GM18499 (cell line): ENCODE measurements at regions not wholly inside any gene's neighbourhood (a gene's known extent, or its start where the extent isn't known, plus 50 kb on each side); places are given as distances from the start of the nearest gene placed in this dataset.

Source experiments
- ATAC-seq: cut with Tn5 transposase; IDR thresholded peaks from one replicate; pipeline ENCODE4 v1.9.1; 2021; ENCODE audit warnings: moderate number of reproducible peaks; ENCODE audit not compliant: insufficient read depth, unreplicated experiment

GRCh38 chr13:105272660-105273631 is 1262.5 kb downstream of the EFNB2 start:
- ATAC-seq = no peak

DNA sequence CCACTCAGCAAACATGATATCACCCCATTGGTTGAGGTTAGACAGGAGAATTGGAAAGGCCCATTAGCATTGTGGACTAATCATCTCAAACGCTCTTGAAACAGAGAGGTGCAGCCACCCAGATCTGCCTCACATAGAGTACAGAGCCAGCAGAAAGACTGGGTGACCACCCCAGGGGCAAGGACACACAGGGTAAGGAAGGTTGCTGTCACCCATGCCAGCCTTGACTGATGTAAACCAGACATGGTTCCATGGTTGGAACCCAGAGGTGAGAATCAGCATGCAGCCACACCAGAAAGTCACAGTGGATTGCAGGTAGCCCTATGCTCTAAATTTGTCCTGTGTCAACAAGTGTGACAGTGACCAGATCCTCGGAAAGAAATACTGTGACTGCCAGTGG is 1268.8 kb downstream of the EFNB2 start:
- no peak for ATAC-seq

GRCh38 chr13:105262579-105262978 is 1272.9 kb downstream of the EFNB2 start:
- ATAC-seq = no peak

DNA sequence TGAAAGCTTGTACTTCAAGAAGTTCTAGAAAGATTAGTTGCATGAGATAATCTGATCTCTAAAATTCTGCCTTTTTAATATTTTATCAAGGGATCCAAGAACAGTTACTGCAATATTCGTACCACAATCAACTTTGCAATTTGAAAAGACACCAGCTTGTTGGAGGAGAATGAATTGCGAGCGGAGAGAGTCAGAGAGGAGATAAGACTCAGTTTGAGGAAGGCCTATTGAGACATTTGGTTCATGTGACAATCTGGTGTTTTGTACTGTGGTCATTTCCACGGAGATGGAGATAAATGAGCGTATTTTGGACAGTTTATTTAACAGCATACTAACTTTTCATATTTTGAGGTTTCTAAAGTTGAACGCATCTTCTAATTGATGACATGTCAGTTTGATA is 1276.0 kb downstream of the EFNB2 start:
- no peak for ATAC-seq

- ATAC-seq = no peak
Measured at GRCh38 chr13:105255472-105255871, 1280.0 kb downstream of the EFNB2 start.

DNA sequence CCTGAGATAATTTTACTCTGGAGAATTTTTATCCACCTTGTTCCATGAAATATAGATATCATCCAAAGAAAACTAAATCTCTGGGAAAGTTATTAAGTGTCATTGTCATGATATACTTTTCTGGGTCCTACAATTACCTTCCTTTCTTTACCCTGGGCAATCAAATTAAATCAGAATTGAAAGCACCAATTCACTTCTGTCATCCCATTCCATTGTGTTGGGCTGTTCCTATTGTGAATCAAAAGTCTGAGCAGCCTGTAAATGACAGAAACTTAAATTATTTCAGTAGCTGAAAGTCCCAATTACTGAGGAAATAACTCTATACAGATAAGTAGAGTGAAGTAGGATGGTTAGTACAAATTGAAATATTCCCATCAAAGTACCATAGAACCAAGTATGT is 1284.2 kb downstream of the EFNB2 start:
- no peak for ATAC-seq

DNA sequence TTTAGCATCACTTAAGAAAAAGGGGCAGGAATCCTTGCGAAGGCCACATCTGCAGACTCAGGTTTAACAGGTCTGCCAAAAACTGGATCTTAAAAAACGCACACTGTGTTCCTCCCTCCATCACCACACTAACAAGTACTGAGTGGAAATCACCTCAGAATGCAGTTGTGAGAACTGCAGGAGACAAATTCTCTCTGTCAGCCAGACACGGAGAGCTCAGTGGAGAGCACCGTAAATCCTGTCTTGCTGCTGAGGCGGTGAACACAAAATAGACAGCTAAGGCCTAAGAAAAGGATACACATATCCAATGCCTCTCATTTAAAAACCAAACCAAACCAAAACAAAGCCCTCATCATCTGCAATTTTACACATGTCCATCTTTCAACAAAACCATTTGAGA is 1287.6 kb downstream of the EFNB2 start:
- no peak for ATAC-seq

- ATAC-seq = no peak
Measured at GRCh38 chr13:105240371-105240770, 1295.1 kb downstream of the EFNB2 start.

DNA sequence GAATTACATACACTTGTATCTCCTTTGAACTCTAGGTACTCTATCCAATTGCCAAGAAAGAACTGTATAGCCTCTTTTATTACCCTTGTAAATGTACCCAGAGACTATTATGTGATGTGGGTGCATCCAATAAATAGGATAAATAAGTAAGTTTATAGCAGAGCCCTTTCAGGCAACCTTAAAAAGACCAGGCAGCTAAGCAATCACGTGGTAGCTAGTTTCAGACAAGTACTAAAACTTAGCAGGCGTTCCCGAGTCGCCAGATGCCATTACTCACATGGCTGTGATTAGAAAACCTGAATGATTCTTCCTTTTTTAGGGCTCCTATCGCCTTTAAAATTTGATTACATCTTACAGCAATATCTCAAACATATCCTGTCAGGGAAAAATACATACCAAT is 1303.0 kb downstream of the EFNB2 start:
- ATAC-seq = no peak

GRCh38 chr13:105232006-105232405 is 1303.5 kb downstream of the EFNB2 start:
- ATAC-seq = no peak

DNA sequence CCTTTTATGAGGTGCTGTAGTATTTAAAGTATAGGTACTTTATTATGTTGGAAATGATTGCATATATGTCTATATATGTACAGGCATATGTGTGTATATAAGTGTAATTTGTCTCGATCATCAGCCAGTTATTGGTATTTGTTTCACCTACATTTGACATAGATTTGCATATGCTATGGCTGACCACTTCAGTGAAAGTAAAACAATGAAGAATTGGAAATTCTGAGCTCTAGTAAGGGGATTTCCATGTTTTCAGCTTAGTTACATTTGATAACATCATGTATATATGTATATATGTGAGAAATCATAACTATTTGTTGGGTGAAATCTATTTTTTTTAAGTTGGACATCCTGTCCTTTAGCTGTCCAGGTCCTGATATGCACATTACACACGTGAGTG is 1303.9 kb downstream of the EFNB2 start:
- no peak for ATAC-seq

- no peak for ATAC-seq
Measured at GRCh38 chr13:105220881-105221280, 1314.6 kb downstream of the EFNB2 start.

GRCh38 chr13:105220063-105220462 is 1315.4 kb downstream of the EFNB2 start:
- ATAC-seq = no peak

DNA sequence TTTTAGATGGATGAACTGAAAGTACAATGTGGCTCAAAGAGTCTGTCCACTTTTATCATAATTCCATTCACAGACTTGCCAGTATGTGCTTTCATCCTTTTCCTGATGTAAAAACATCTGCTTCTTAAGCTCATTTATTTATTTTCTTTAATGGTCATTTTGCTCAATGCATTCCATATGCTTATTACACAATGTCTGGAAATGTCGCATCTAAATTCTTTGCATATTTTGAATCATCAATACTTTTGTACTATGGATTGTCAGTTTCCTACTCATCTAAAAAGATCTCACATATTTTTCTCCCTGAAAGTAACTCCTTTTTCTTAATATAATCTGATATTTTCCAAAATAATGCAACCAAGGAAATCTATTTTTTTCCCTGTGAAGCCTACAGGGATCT is 1315.8 kb downstream of the EFNB2 start:
- ATAC-seq = no peak

DNA sequence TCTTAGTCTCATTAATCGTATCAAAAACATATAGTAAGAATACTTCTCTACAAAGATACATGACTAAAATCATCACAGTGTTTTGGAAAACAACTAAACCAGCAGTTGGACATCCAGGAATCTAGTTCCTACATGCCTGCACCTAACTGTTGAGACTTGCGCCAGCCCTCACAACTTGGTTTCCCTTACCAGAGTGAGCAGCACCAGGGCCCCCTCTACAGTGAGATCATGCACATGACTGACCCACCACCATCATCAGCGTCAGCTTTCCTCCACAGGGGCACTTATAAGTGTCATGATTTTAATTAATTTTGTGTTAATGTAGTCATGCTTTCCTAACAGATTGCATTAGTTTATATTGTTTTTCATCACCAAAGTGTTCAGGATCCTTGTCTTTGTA is 1322.0 kb downstream of the EFNB2 start:
- ATAC-seq = no peak

DNA sequence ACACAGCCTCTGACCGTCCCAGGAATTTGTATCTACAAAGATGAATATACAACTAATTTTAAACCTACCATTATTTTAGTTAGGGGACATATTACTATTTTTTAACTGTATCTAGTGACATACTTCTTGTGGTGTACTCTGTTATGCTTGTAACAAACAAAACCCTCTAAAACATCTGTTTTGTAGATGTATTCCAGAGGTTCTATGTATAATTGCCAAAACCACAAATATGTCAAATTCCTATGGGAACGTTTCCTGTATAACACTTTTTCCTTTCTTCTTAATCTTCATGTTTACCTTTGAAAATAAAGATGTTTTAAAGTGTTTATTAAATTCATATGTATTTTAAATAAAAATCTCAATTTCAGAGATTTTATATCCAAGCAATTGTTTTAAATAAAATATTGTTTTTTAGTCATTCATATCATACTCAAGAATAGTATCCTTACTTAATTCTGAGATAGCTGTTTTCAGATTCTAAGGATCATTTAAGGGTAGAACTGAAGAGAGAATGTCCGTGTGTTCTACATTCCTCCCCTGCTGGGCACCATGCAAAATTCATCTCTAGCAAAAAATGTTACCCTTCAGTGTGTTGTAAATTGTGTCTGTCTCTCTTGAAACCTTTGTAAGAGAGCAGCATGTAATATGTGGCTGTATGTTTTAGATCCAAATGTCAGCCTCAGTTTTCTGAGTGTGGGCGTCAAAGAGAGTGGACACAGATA is 1327.7 kb downstream of the EFNB2 start:
- no peak for ATAC-seq

GRCh38 chr13:105202354-105202753 is 1333.1 kb downstream of the EFNB2 start:
- ATAC-seq = no peak

GRCh38 chr13:105201351-105201750 is 1334.1 kb downstream of the EFNB2 start:
- ATAC-seq = no peak

- ATAC-seq = no peak
Measured at GRCh38 chr13:105200181-105200580, 1335.3 kb downstream of the EFNB2 start.

GRCh38 chr13:105196052-105196451 is 1339.4 kb downstream of the EFNB2 start:
- no peak for ATAC-seq

DNA sequence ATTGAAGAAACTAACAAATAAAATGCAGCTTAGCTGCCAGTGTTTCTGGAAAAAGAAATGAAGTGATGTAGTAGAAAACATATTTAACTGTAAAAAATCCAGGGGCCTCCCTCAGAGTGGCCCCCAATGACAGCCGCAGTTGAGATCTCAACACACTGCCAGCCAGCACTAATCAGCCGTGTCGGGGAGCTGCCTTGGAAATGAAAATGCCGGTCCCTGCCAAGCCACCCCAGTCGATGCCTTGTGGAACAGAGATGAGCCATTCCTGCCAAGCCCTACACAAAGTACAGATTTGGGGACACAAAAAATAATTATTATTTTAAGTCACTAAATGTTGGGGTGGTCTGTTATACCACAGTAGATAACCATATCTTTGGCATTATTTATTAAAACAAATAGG is 1342.4 kb downstream of the EFNB2 start:
- no peak for ATAC-seq

- no peak for ATAC-seq
Measured at GRCh38 chr13:105184201-105184600, 1351.3 kb downstream of the EFNB2 start.
